Muscle of leg (tissue), 3 donors: ENCODE measurements at regions not wholly inside any gene's neighbourhood (a gene's known extent, or its start where the extent isn't known, plus 50 kb on each side); places are given as distances from the start of the nearest gene placed in this dataset.
"Not testable (repeated sequence)": the region's sequence is repeated elsewhere in the genome, so short reads cannot be mapped to it uniquely, and the experiment has no call there.

Source experiments
- DNase-seq: peaks from one replicate; pipeline ENCODE4 v3.0.0; 2013
- H3K27ac ChIP-seq: one replicate; pipeline ENCODE4 v1.5.1; 2013; ENCODE audit warnings: mild to moderate bottlenecking, low read length, control low read depth
- H3K27me3 ChIP-seq: one replicate; pipeline ENCODE4 v1.6.1; 2013; ENCODE audit warnings: low read length; ENCODE audit not compliant: control insufficient read depth, insufficient read depth
- H3K36me3 ChIP-seq: one replicate; pipeline ENCODE4 v1.6.1; 2013; ENCODE audit warnings: low read length; ENCODE audit not compliant: control insufficient read depth, insufficient read depth
- H3K4me1 ChIP-seq: one replicate; pipeline ENCODE4 v1.6.1; 2013; ENCODE audit warnings: low read length; ENCODE audit not compliant: control insufficient read depth, insufficient read depth
- H3K4me3 ChIP-seq: one replicate; pipeline ENCODE4 v1.5.1; 2013; ENCODE audit warnings: low read length, control low read depth
- H3K9me3 ChIP-seq: replicated peaks from 2 replicates; pipeline ENCODE4 v1.6.1; 2013; ENCODE audit warnings: low read depth, low read length; ENCODE audit not compliant: control insufficient read depth
- WGBS: methylation state at CpG from one replicate; pipeline ENCODE4 v1.1.5; 2013; ENCODE audit warnings: missing lambda C conversion rate; ENCODE audit not compliant: insufficient coverage; 5-methylcytosine and 5-hydroxymethylcytosine counted together

GRCh38 chr12:88893801-88894200 lies 313.5 kb upstream of the KITLG start:
- no peak overlapping the region for H3K27ac ChIP-seq
- DNase-seq = no peak

GRCh38 chr12:88891434-88891833 lies 311.2 kb upstream of the KITLG start:
- not testable (repeated sequence) for DNase-seq, H3K4me3 ChIP-seq, H3K27me3 ChIP-seq, H3K27ac ChIP-seq, H3K9me3 ChIP-seq, H3K4me1 ChIP-seq, H3K36me3 ChIP-seq
- WGBS = 92% methylated on average over 8 of the region's 11 CpGs

More at GRCh38 chr12:88893801-88894200, 313.5 kb upstream of the KITLG start:
- Histone ChIP-seq H3K27me3 (no peaks in the 10 kb centered on the region), H3K9me3 (no peaks in the 10 kb centered on the region), H3K36me3 (no peaks in the 10 kb centered on the region), H3K4me3 (no peak overlapping the region), H3K4me1 (no peaks in the 10 kb centered on the region)
- no CpG with 5 or more reads among the region's 3 CpGs for WGBS

- no peaks in the 10 kb centered on the region for H3K4me1 ChIP-seq
- no peaks in the 10 kb centered on the region for H3K36me3 ChIP-seq
- no peaks in the 10 kb centered on the region for H3K27me3 ChIP-seq
- no peak overlapping the region for H3K27ac ChIP-seq
- DNase-seq = no peak
- no peak overlapping the region for H3K4me3 ChIP-seq
- WGBS = no CpG with 5 or more reads among the region's 2 CpGs
- no peaks in the 10 kb centered on the region for H3K9me3 ChIP-seq
Observed at GRCh38 chr12:88889326-88890110, 309.2 kb upstream of the KITLG start.

- H3K4me1 ChIP-seq = no peaks in the 10 kb centered on the region
- H3K27me3 ChIP-seq = no peaks in the 10 kb centered on the region
- no peaks in the 10 kb centered on the region for H3K9me3 ChIP-seq
- WGBS = no CpG with 5 or more reads among the region's 2 CpGs
- no peak overlapping the region for H3K4me3 ChIP-seq
- H3K27ac ChIP-seq = no peak overlapping the region
- no peaks in the 10 kb centered on the region for H3K36me3 ChIP-seq
- DNase-seq = no peak
Observed at GRCh38 chr12:88884600-88884999, 304.3 kb upstream of the KITLG start.

GRCh38 chr12:88882662-88883061 lies 302.4 kb upstream of the KITLG start:
- H3K27ac ChIP-seq = no peak overlapping the region
- WGBS = no CpG with 5 or more reads among the region's 1 CpG
- no peaks in the 10 kb centered on the region for H3K9me3 ChIP-seq
- H3K4me3 ChIP-seq = no peak overlapping the region
- H3K27me3 ChIP-seq = no peaks in the 10 kb centered on the region
- no peaks in the 10 kb centered on the region for H3K36me3 ChIP-seq
- no peaks in the 10 kb centered on the region for H3K4me1 ChIP-seq
- no peak for DNase-seq

GRCh38 chr12:88880051-88880450 lies 299.8 kb upstream of the KITLG start:
- H3K4me3 ChIP-seq = no peak overlapping the region
- no peak overlapping the region for H3K27ac ChIP-seq
- no peaks in the 10 kb centered on the region for H3K4me1 ChIP-seq
- DNase-seq = no peak
- no peaks in the 10 kb centered on the region for H3K27me3 ChIP-seq
- no CpG with 5 or more reads among the region's 2 CpGs for WGBS
- H3K9me3 ChIP-seq = no peaks in the 10 kb centered on the region
- no peaks in the 10 kb centered on the region for H3K36me3 ChIP-seq

GRCh38 chr12:88878295-88878694 lies 298.0 kb upstream of the KITLG start:
- no peak overlapping the region for H3K27ac ChIP-seq
- H3K4me3 ChIP-seq = no peak overlapping the region
- no peak for DNase-seq
- H3K4me1 ChIP-seq = no peaks in the 10 kb centered on the region
- no peaks in the 10 kb centered on the region for H3K27me3 ChIP-seq
- no peaks in the 10 kb centered on the region for H3K9me3 ChIP-seq
- H3K36me3 ChIP-seq = no peaks in the 10 kb centered on the region
- no CpG with 5 or more reads among the region's 2 CpGs for WGBS

GRCh38 chr12:88876857-88877256 lies 296.6 kb upstream of the KITLG start:
- H3K9me3 ChIP-seq = no peaks in the 10 kb centered on the region
- H3K4me3 ChIP-seq = no peak overlapping the region
- no peak overlapping the region for H3K27ac ChIP-seq
- WGBS = no CpG with 5 or more reads among the region's 2 CpGs
- no peak for DNase-seq
- no peaks in the 10 kb centered on the region for H3K36me3 ChIP-seq
- no peaks in the 10 kb centered on the region for H3K27me3 ChIP-seq
- H3K4me1 ChIP-seq = no peaks in the 10 kb centered on the region

GRCh38 chr12:88870000-88870737 lies 289.9 kb upstream of the KITLG start:
- Histone ChIP-seq H3K27ac (no peak overlapping the region), H3K9me3 (no peaks in the 10 kb centered on the region), H3K27me3 (no peaks in the 10 kb centered on the region), H3K36me3 (no peaks in the 10 kb centered on the region), H3K4me1 (no peaks in the 10 kb centered on the region), H3K4me3 (no peak overlapping the region)
- no peak for DNase-seq
- 13% methylated on average over 2 of the region's 3 CpGs for WGBS

GRCh38 chr12:88868050-88868449 lies 287.8 kb upstream of the KITLG start:
- Histone ChIP-seq H3K4me1 (no peaks in the 10 kb centered on the region), H3K27ac (no peak overlapping the region), H3K36me3 (no peaks in the 10 kb centered on the region), H3K27me3 (no peaks in the 10 kb centered on the region), H3K9me3 (no peaks in the 10 kb centered on the region), H3K4me3 (no peak overlapping the region)
- DNase-seq = peak; percentile 53
